Trophoblast cell (in vitro differentiated cells and primary cell): ENCODE measurements at regions not wholly inside any gene's neighbourhood (a gene's known extent, or its start where the extent isn't known, plus 50 kb on each side); places are given as distances from the start of the nearest gene placed in this dataset.

ENCODE experiments used
- DNase-seq, 2 donors: peaks; one replicate each; pipeline ENCODE4 v3.0.0-alpha.2; 2016
- H2AFZ ChIP-seq: 2 replicates; pipeline ENCODE4 v1.6.1; 2013; ENCODE audit warnings: low read length, moderate library complexity, mild to moderate bottlenecking; ENCODE audit not compliant: insufficient read depth, poor library complexity
- H2AK5ac ChIP-seq: 2 replicates; pipeline ENCODE4 v1.6.1; 2013; ENCODE audit warnings: mild to moderate bottlenecking, low read length
- H2BK120ac ChIP-seq: 2 replicates; pipeline ENCODE4 v1.6.1; 2013; ENCODE audit warnings: low read length, mild to moderate bottlenecking, moderate library complexity; ENCODE audit not compliant: insufficient read depth, poor library complexity
- H2BK12ac ChIP-seq: 2 replicates; pipeline ENCODE4 v1.6.1; 2013; ENCODE audit warnings: mild to moderate bottlenecking, low read length, moderate library complexity
- H2BK5ac ChIP-seq: 2 replicates; pipeline ENCODE4 v1.6.1; 2013; ENCODE audit warnings: low read length, low read depth, moderate library complexity, mild to moderate bottlenecking; ENCODE audit not compliant: poor library complexity
- H3K14ac ChIP-seq: 2 replicates; pipeline ENCODE4 v1.6.1; 2013; ENCODE audit warnings: mild to moderate bottlenecking, low read length
- H3K18ac ChIP-seq: 2 replicates; pipeline ENCODE4 v1.6.1; 2013; ENCODE audit warnings: mild to moderate bottlenecking, low read length
- H3K23ac ChIP-seq: 2 replicates; pipeline ENCODE4 v1.6.1; 2013; ENCODE audit warnings: low read length
- H3K27ac ChIP-seq: 2 replicates; pipeline ENCODE4 v1.5.1; 2013; ENCODE audit warnings: low read depth, mild to moderate bottlenecking, inconsistent platforms, low read length, moderate library complexity
- H3K27me3 ChIP-seq: 2 replicates; pipeline ENCODE4 v1.6.1; 2013; ENCODE audit warnings: inconsistent platforms, mild to moderate bottlenecking, low read length, moderate library complexity; ENCODE audit not compliant: insufficient read depth
- H3K36me3 ChIP-seq, 2 experiments: 1 replicate in 1 of 2; 2 replicates in 1 of 2; pipeline ENCODE4 v1.6.1; 2013; ENCODE audit warnings: low read length in 2 of 2, mild to moderate bottlenecking in 2 of 2, moderate library complexity in 1 of 2; ENCODE audit not compliant: insufficient read depth in 2 of 2, control insufficient read depth in 1 of 2
- H3K4ac ChIP-seq: 2 replicates; pipeline ENCODE4 v1.6.1; 2013; ENCODE audit warnings: low read depth, mild to moderate bottlenecking, low read length, moderate library complexity
- H3K4me1 ChIP-seq, 2 experiments: 1 replicate in 1 of 2; 2 replicates in 1 of 2; pipeline ENCODE4 v1.6.1; 2013; ENCODE audit warnings: low read length in 2 of 2, mild to moderate bottlenecking in 2 of 2, moderate library complexity in 1 of 2; ENCODE audit not compliant: insufficient read depth in 2 of 2, control insufficient read depth in 1 of 2
- H3K4me2 ChIP-seq: 2 replicates; pipeline ENCODE4 v1.6.1; 2013; ENCODE audit warnings: inconsistent platforms, mild to moderate bottlenecking, low read length, moderate library complexity
- H3K4me3 ChIP-seq: 2 replicates; pipeline ENCODE4 v1.5.1; 2013; ENCODE audit warnings: mild to moderate bottlenecking, low read depth, low read length, inconsistent platforms
- H3K79me1 ChIP-seq: one replicate; pipeline ENCODE4 v1.6.1; 2013; ENCODE audit warnings: low read length
- H3K79me2 ChIP-seq: 2 replicates; pipeline ENCODE4 v1.6.1; 2013; ENCODE audit warnings: low read length, mild to moderate bottlenecking; ENCODE audit not compliant: control insufficient read depth, insufficient read depth, poor library complexity
- H3K9ac ChIP-seq: 2 replicates; pipeline ENCODE4 v1.6.1; 2013; ENCODE audit warnings: mild to moderate bottlenecking, low read length
- H3K9me3 ChIP-seq: 2 replicates; pipeline ENCODE4 v1.6.1; 2013; ENCODE audit warnings: low read depth, mild to moderate bottlenecking, control low read depth, inconsistent platforms, low read length; ENCODE audit not compliant: insufficient read depth
- H4K12ac ChIP-seq: 2 replicates; pipeline ENCODE4 v1.6.1; 2013; ENCODE audit warnings: low read depth, mild to moderate bottlenecking, low read length, moderate library complexity
- H4K8ac ChIP-seq: 2 replicates; pipeline ENCODE4 v1.6.1; 2013; ENCODE audit warnings: low read depth, mild to moderate bottlenecking, low read length, moderate library complexity
- H4K91ac ChIP-seq: one replicate; pipeline ENCODE4 v1.6.1; 2013; ENCODE audit warnings: low read depth, mild to moderate bottlenecking, low read length, moderate library complexity
- WGBS: extraction: QIAGEN DNeasy Blood & Tissue Kit; methylation state at CpG from one replicate; pipeline ENCODE4 v1.1.7; 2013; ENCODE audit warnings: missing lambda C conversion rate; ENCODE audit not compliant: insufficient read length, insufficient coverage; ENCODE audit errors: extremely low coverage; 5-methylcytosine and 5-hydroxymethylcytosine counted together

GRCh38 chr4:117550085-117550484 lies 464.7 kb upstream of the TRAM1L1 start:
- no peak overlapping the region for H4K91ac ChIP-seq
- no peak overlapping the region for H2AK5ac ChIP-seq
- H3K4ac ChIP-seq, result no peak overlapping the region
- H3K9ac ChIP-seq, result no peak overlapping the region
- no peak overlapping the region for H3K14ac ChIP-seq
- H2BK120ac ChIP-seq, result no peak overlapping the region
- no peaks in the 10 kb centered on the region for H3K9me3 ChIP-seq
- no peak overlapping the region for H2BK12ac ChIP-seq
- no peak overlapping the region for H3K23ac ChIP-seq
- H4K12ac ChIP-seq, result no peak overlapping the region
- H3K79me2 ChIP-seq, result no peaks in the 10 kb centered on the region
- H3K18ac ChIP-seq, result no peak overlapping the region
- no peak overlapping the region for H2BK5ac ChIP-seq
- no CpG with 5 or more reads among the region's 2 CpGs for WGBS
- no peak for DNase-seq
- no peaks in the 10 kb centered on the region for H3K4me1 ChIP-seq
- no peaks in the 10 kb centered on the region for H3K79me1 ChIP-seq
- no peak overlapping the region for H4K8ac ChIP-seq
- no peak overlapping the region for H3K4me2 ChIP-seq
- no peak overlapping the region for H3K27ac ChIP-seq
- no peaks in the 10 kb centered on the region for H3K36me3 ChIP-seq
- no peak overlapping the region for H2AFZ ChIP-seq
- no peak overlapping the region for H3K4me3 ChIP-seq
- no peaks in the 10 kb centered on the region for H3K27me3 ChIP-seq

GRCh38 chr4:117560329-117560728 lies 474.0 kb upstream of the NDST3 start:
- Histone ChIP-seq H3K4me3 (no peak overlapping the region), H3K23ac (no peak overlapping the region), H3K9me3 (no peaks in the 10 kb centered on the region), H3K4ac (no peak overlapping the region), H2BK120ac (no peak overlapping the region), H3K79me2 (no peaks in the 10 kb centered on the region), H2BK12ac (no peak overlapping the region), H3K14ac (no peak overlapping the region), H2BK5ac (no peak overlapping the region), H3K4me2 (no peak overlapping the region), H4K12ac (no peak overlapping the region), H2AFZ (no peak overlapping the region), H3K18ac (no peak overlapping the region), H3K79me1 (no peaks in the 10 kb centered on the region), H3K27ac (no peak overlapping the region), H3K4me1 (no peaks in the 10 kb centered on the region), H3K36me3 (no peaks in the 10 kb centered on the region), H3K27me3 (no peaks in the 10 kb centered on the region), H2AK5ac (no peak overlapping the region), H4K8ac (no peak overlapping the region), H3K9ac (no peak overlapping the region), H4K91ac (no peak overlapping the region)
- DNase-seq, result no peak
- WGBS, result no CpG with 5 or more reads among the region's 1 CpG

GRCh38 chr4:117574085-117574484 lies 460.2 kb upstream of the NDST3 start:
- Histone ChIP-seq H4K12ac (no peak overlapping the region), H3K4me3 (no peak overlapping the region), H3K23ac (no peak overlapping the region), H4K8ac (no peak overlapping the region), H3K79me1 (no peaks in the 10 kb centered on the region), H3K4ac (no peak overlapping the region), H3K9ac (no peak overlapping the region), H2BK5ac (no peak overlapping the region), H3K18ac (no peak overlapping the region), H2BK120ac (no peak overlapping the region), H3K9me3 (no peaks in the 10 kb centered on the region), H3K14ac (no peak overlapping the region), H3K79me2 (no peaks in the 10 kb centered on the region), H3K27me3 (no peaks in the 10 kb centered on the region), H3K4me1 (no peaks in the 10 kb centered on the region), H2AFZ (no peak overlapping the region), H3K36me3 (no peaks in the 10 kb centered on the region), H3K4me2 (no peak overlapping the region), H2AK5ac (no peak overlapping the region), H3K27ac (no peak overlapping the region), H4K91ac (no peak overlapping the region), H2BK12ac (no peak overlapping the region)
- no peak for DNase-seq
- WGBS, result no CpG with 5 or more reads among the region's 2 CpGs

- Histone ChIP-seq H2BK12ac (no peak overlapping the region), H4K91ac (no peak overlapping the region), H2AFZ (no peak overlapping the region), H3K4me2 (no peak overlapping the region), H3K79me2 (no peaks in the 10 kb centered on the region), H3K14ac (no peak overlapping the region), H4K8ac (no peak overlapping the region), H2AK5ac (no peak overlapping the region), H4K12ac (no peak overlapping the region), H3K23ac (no peak overlapping the region), H2BK5ac (no peak overlapping the region), H3K9ac (no peak overlapping the region), H3K9me3 (no peaks in the 10 kb centered on the region), H3K36me3 (no peaks in the 10 kb centered on the region), H3K27ac (no peak overlapping the region), H3K4ac (no peak overlapping the region), H3K4me1 (no peaks in the 10 kb centered on the region), H2BK120ac (no peak overlapping the region), H3K79me1 (no peaks in the 10 kb centered on the region), H3K4me3 (no peak overlapping the region), H3K18ac (no peak overlapping the region), H3K27me3 (no peaks in the 10 kb centered on the region)
- WGBS, result no CpG with 5 or more reads among the region's 24 CpGs
- DNase-seq, result no peak
Observed at GRCh38 chr4:117575850-117576249, 458.4 kb upstream of the NDST3 start.
